ENCODE measurements at regions not wholly inside any gene's neighbourhood (a gene's known extent, or its start where the extent isn't known, plus 50 kb on each side); places are given as distances from the start of the nearest gene placed in this dataset.

GRCh38 chr7:52648872-52649271 is 386.6 kb upstream of the POM121L12 start:
- no peaks in the 10 kb centered on the region for H3K9me3 ChIP-seq
- H3K36me3 ChIP-seq (ENCODE audit: low read depth): no peaks in the 10 kb centered on the region
- intact Hi-C loops (cut with DNase I, micrococcal nuclease): no loop called here
- no peak for TF ChIP-seq CTCF (IDR thresholded peaks at IDR 0.05)
- ATAC-seq (no peak), DNase-seq (no peak)
- no peak overlapping the region for H3K4me3 ChIP-seq
- H3K4me1 ChIP-seq (ENCODE audit: low read depth): no peaks in the 10 kb centered on the region

- ATAC-seq: no peak
- no peaks in the 10 kb centered on the region for H3K4me1 ChIP-seq (ENCODE audit: low read depth)
- H3K4me3 ChIP-seq: no peak overlapping the region
- intact Hi-C loops (cut with DNase I, micrococcal nuclease): no loop called here
- H3K36me3 ChIP-seq (ENCODE audit: low read depth): no peaks in the 10 kb centered on the region
- TF ChIP-seq CTCF (IDR thresholded peaks at IDR 0.05): no peak
- no peak for DNase-seq
- no peaks in the 10 kb centered on the region for H3K9me3 ChIP-seq
Observed at GRCh38 chr7:52647046-52647445, 388.4 kb upstream of the POM121L12 start.

DNA sequence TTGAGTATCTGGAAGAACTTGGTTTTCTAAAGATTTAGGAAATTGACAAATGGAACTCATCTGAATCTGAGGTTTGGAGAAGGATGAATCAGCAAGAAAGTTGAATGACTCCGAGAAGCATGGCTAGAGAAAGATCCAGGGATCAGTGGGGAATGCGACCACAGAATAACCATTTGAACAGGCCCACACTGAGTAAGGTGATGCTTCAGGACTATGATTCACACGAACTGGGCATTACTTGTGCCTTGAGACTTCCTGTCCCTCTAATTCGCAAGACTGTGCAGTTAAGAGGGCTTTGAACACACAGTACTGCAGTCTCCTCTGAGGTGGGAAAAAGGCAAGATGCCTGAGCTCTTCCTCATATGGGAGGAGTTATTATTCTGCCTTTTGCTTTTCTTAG is 395.5 kb upstream of the POM121L12 start:
- ATAC-seq: no peak

GRCh38 chr7:52639126-52639525 is 396.3 kb upstream of the POM121L12 start:
- intact Hi-C loops (cut with DNase I, micrococcal nuclease): no loop called here
- Histone ChIP-seq H3K4me3 (no peak overlapping the region), H3K9me3 (no peaks in the 10 kb centered on the region), H3K36me3 (ENCODE audit: low read depth) (no peaks in the 10 kb centered on the region), H3K4me1 (ENCODE audit: low read depth) (no peaks in the 10 kb centered on the region)
- no peak for DNase-seq
- ATAC-seq: no peak
- TF ChIP-seq CTCF (IDR thresholded peaks at IDR 0.05): no peak

More for the DNA sequence above, 395.5 kb upstream of the POM121L12 start:
- no peak overlapping the region for H3K4me3 ChIP-seq
- H3K36me3 ChIP-seq (ENCODE audit: low read depth): no peaks in the 10 kb centered on the region
- H3K4me1 ChIP-seq (ENCODE audit: low read depth): no peaks in the 10 kb centered on the region
- no peaks in the 10 kb centered on the region for H3K9me3 ChIP-seq
- DNase-seq: no peak
- intact Hi-C loops (cut with DNase I, micrococcal nuclease): no loop called here
- no peak for TF ChIP-seq CTCF (IDR thresholded peaks at IDR 0.05)

GRCh38 chr7:52635021-52635420 is 400.4 kb upstream of the POM121L12 start:
- no peaks in the 10 kb centered on the region for H3K9me3 ChIP-seq
- H3K36me3 ChIP-seq (ENCODE audit: low read depth): no peaks in the 10 kb centered on the region
- no peak for TF ChIP-seq CTCF (IDR thresholded peaks at IDR 0.05)
- intact Hi-C loops (cut with DNase I, micrococcal nuclease): no loop called here
- H3K4me1 ChIP-seq (ENCODE audit: low read depth): no peaks in the 10 kb centered on the region
- DNase-seq: no peak
- no peak for ATAC-seq
- H3K4me3 ChIP-seq: no peak overlapping the region

- TF ChIP-seq CTCF (IDR thresholded peaks at IDR 0.05): no peak
- ATAC-seq: no peak
- Histone ChIP-seq H3K36me3 (ENCODE audit: low read depth) (no peaks in the 10 kb centered on the region), H3K4me1 (ENCODE audit: low read depth) (no peaks in the 10 kb centered on the region), H3K9me3 (no peaks in the 10 kb centered on the region), H3K4me3 (no peak overlapping the region)
- DNase-seq: no peak
- intact Hi-C loops (cut with DNase I, micrococcal nuclease): no loop called here
Observed at GRCh38 chr7:52620849-52621248, 414.6 kb upstream of the POM121L12 start.
